HEK293 (cell line): ENCODE measurements at regions not wholly inside any gene's neighbourhood (a gene's known extent, or its start where the extent isn't known, plus 50 kb on each side); places are given as distances from the start of the nearest gene placed in this dataset.

Experiments
- CTCF ChIA-PET: fragments of 350-600 bp; formaldehyde crosslinking; extraction: SDS; loops from one replicate; lab custom pipeline; 2021; ENCODE audit warnings: antibody characterized with exemption; lab: Yijun Ruan, JAX
- POLR2A ChIA-PET: fragments of 300-600 bp; formaldehyde crosslinking; extraction: SDS; loops from one replicate; lab custom pipeline; 2020; ENCODE audit warnings: antibody characterized with exemption, inconsistent platforms; lab: Yijun Ruan, JAX
- H3K27ac ChIP-seq: fragments of 200-500 bp; sonication (Bioruptor generic); 2 replicates; pipeline ENCODE4 v1.5.1; 2014; ENCODE audit warnings: low read depth, low read length, control low read depth, inconsistent platforms; ENCODE audit errors: extremely low read depth
- H3K36me3 ChIP-seq, 2 experiments: fragments of 200-500 bp in 1 of 2; sonication (Bioruptor generic) in 1 of 2; 1 replicate in 1 of 2; 2 replicates in 1 of 2; pipeline ENCODE4 v1.5.1; 2014 to 2017; ENCODE audit warnings: inconsistent platforms in 2 of 2, low read length in 2 of 2; ENCODE audit not compliant: control insufficient read depth in 2 of 2, insufficient read depth in 1 of 2
- H3K4me1 ChIP-seq: fragments of 200-500 bp; sonication (Bioruptor generic); 2 replicates; pipeline ENCODE4 v1.5.1; 2014; ENCODE audit warnings: mild to moderate bottlenecking, low read length, inconsistent platforms; ENCODE audit not compliant: control insufficient read depth, insufficient read depth
- H3K4me3 ChIP-seq: 2 replicates; pipeline ENCODE4 v1.5.1; 2011; ENCODE audit warnings: low read depth, mild to moderate bottlenecking, control low read depth, low read length, moderate library complexity
- H3K9me3 ChIP-seq: fragments of 200-500 bp; sonication (Bioruptor generic); 2 replicates; pipeline ENCODE4 v1.5.1; 2014; ENCODE audit warnings: low read depth, low read length, inconsistent platforms; ENCODE audit not compliant: control insufficient read depth, insufficient read depth
- HOXD13 ChIP-seq: sonication (generic); formaldehyde crosslinking; IDR thresholded peaks from 2 replicates; pipeline ENCODE4 v1.8.0; 2022; ENCODE audit warnings: missing genetic modification reagents, borderline replicate concordance
- OSR2 ChIP-seq: fragments of 450-650 bp; formaldehyde crosslinking; IDR thresholded peaks from 2 replicates; pipeline ENCODE4 v1.5.1; 2016; ENCODE audit warnings: missing biosample characterization, missing genetic modification characterization
- TCF7L2 ChIP-seq: IDR thresholded peaks from 2 replicates; pipeline ENCODE4 v1.6.1; 2011; ENCODE audit warnings: low read depth, mild to moderate bottlenecking, inconsistent platforms, low read length, moderate library complexity, borderline replicate concordance
- ZBTB17 ChIP-seq: fragments of 450-650 bp; formaldehyde crosslinking; IDR thresholded peaks from 2 replicates; pipeline ENCODE4 v1.5.1; 2016; ENCODE audit warnings: missing biosample characterization, missing genetic modification characterization
- ZNF138 ChIP-seq: fragments of 450-650 bp; formaldehyde crosslinking; IDR thresholded peaks from 2 replicates; pipeline ENCODE4 v1.5.1; 2016; ENCODE audit warnings: missing biosample characterization, missing genetic modification characterization, borderline replicate concordance
- ZNF175 ChIP-seq: fragments of 450-650 bp; formaldehyde crosslinking; IDR thresholded peaks from 2 replicates; pipeline ENCODE4 v1.5.1; 2016; ENCODE audit warnings: missing biosample characterization, missing genetic modification characterization
- ZNF184 ChIP-seq: fragments of 450-650 bp; IDR thresholded peaks from 2 replicates; pipeline ENCODE4 v1.5.1; 2018; ENCODE audit warnings: missing biosample characterization, mild to moderate bottlenecking, missing genetic modification characterization
- ZNF2 ChIP-seq: fragments of 450-650 bp; formaldehyde crosslinking; IDR thresholded peaks from 2 replicates; pipeline ENCODE4 v1.5.1; 2016; ENCODE audit warnings: missing biosample characterization, missing genetic modification characterization
- ZNF239 ChIP-seq: fragments of 450-650 bp; formaldehyde crosslinking; IDR thresholded peaks from 2 replicates; pipeline ENCODE4 v1.5.1; 2016; ENCODE audit warnings: missing biosample characterization, missing genetic modification characterization
- ZNF248 ChIP-seq: fragments of 450-650 bp; formaldehyde crosslinking; IDR thresholded peaks from 2 replicates; pipeline ENCODE4 v1.5.1; 2017; ENCODE audit warnings: missing biosample characterization, missing genetic modification characterization
- ZNF341 ChIP-seq: fragments of 450-650 bp; formaldehyde crosslinking; IDR thresholded peaks from 2 replicates; pipeline ENCODE4; 2016; ENCODE audit warnings: low read depth, missing biosample characterization, missing genetic modification characterization
- ZNF426 ChIP-seq: fragments of 450-650 bp; formaldehyde crosslinking; IDR thresholded peaks from 2 replicates; pipeline ENCODE4 v1.5.1; 2017; ENCODE audit warnings: missing biosample characterization, missing genetic modification characterization, mild to moderate bottlenecking, inconsistent platforms, moderate library complexity
- ZNF433 ChIP-seq: fragments of 450-650 bp; formaldehyde crosslinking; IDR thresholded peaks from 2 replicates; pipeline ENCODE4 v1.5.1; 2016; ENCODE audit warnings: missing biosample characterization, missing genetic modification characterization, low read depth
- ZNF529 ChIP-seq: fragments of 450-650 bp; formaldehyde crosslinking; IDR thresholded peaks from 2 replicates; pipeline ENCODE4 v1.5.1; 2017; ENCODE audit warnings: missing genetic modification characterization, missing biosample characterization; ENCODE audit not compliant: insufficient replicate concordance
- ZNF548 ChIP-seq: fragments of 450-650 bp; formaldehyde crosslinking; IDR thresholded peaks from 2 replicates; pipeline ENCODE4 v1.5.1; 2016; ENCODE audit warnings: missing biosample characterization, missing genetic modification characterization
- ZNF768 ChIP-seq: fragments of 450-650 bp; formaldehyde crosslinking; IDR thresholded peaks from 2 replicates; pipeline ENCODE4 v1.5.1; 2018; ENCODE audit warnings: missing biosample characterization, mild to moderate bottlenecking, missing genetic modification characterization
- ZSCAN16 ChIP-seq: fragments of 450-650 bp; formaldehyde crosslinking; IDR thresholded peaks from 2 replicates; pipeline ENCODE4 v1.5.1; 2016; ENCODE audit warnings: missing biosample characterization, missing genetic modification characterization
- ZXDB ChIP-seq: fragments of 450-650 bp; formaldehyde crosslinking; IDR thresholded peaks from 2 replicates; pipeline ENCODE4 v1.5.1; 2016; ENCODE audit warnings: missing biosample characterization, missing genetic modification characterization
- TF ChIP-seq, protein P1 (sequence below): fragments of 450-650 bp; formaldehyde crosslinking; IDR thresholded peaks from 2 replicates; pipeline ENCODE4 v1.5.1; 2016; ENCODE audit warnings: missing biosample characterization, missing genetic modification characterization
- TF ChIP-seq, protein P2 (sequence below): fragments of 450-650 bp; formaldehyde crosslinking; IDR thresholded peaks from 2 replicates; pipeline ENCODE4 v1.5.1; 2016; ENCODE audit warnings: missing biosample characterization, missing genetic modification characterization, low read depth
- TF ChIP-seq, protein P3 (sequence below): fragments of 450-650 bp; formaldehyde crosslinking; IDR thresholded peaks from 2 replicates; pipeline ENCODE4 v1.5.1; 2016; ENCODE audit warnings: missing biosample characterization, missing genetic modification characterization

DNA sequence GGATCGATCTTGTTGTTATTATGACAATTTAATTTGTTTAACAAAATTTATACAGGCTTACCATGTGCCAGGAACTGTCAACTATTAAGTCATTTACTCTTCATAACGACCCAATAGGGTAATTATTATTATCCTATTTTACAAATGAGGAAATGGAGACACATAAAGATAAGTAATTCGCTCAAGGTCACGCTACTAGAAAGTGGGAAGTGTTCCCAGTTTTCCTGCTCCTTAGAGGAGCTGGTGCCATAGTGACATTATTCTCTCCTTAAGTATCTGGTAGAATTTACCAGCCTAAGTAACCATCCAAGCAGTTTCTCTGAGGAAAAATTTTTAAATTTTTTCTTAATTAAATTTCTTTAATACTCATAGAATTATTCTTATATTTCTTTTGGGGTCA is 360.9 kb upstream of the RNF32 start (continued):
- TF ChIP-seq ZNF175 (tag by site-specific recombination) (no peak), ZNF768 (tag by site-specific recombination) (no peak), ZNF341 (tag by site-specific recombination) (no peak)

DNA sequence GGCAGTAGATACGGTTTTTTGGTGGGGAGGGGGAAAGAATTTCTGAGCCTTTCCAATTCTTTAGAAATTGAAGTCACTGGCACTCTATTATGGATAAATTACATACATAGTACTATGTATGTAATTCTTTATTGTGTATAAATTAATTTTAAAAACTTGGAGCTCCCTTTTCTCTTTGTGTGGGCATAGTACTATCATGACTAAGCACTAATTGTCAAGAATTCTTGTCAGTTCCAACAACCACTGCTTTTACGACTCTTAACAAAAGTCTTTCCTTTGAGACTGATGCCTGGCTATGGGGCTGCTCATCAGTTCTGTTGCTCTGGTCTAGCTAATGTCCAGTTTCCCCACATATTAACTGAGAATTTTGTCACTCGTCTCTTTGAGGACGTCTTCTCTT is 365.3 kb upstream of the RNF32 start:
- POLR2A ChIA-PET, result no interaction called here

DNA sequence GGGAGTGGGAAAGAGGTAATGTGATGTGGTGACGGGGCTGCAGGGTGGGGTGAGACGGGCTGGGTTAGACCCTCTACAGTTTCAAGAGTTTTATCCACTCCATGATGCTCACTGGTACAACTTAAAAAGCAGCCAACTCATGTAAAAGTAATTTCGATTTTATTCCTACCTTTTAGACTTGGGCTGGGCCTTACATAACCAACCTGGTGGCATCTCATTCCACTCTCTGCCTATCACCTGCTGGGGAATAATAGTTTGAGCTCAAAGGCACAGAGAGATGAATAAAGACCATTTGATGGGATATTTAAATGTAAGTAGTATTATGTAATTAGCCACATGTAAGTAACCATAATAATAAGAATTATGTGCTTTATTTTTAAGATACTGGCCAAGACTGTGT is 366.0 kb upstream of the RNF32 start:
- Histone ChIP-seq H3K36me3 (no peaks in the 10 kb centered on the region), H3K9me3 (no peaks in the 10 kb centered on the region), H3K27ac (no peak overlapping the region), H3K4me3 (no peak overlapping the region), H3K4me1 (no peaks in the 10 kb centered on the region)
- ChIA-PET POLR2A (no interaction called here), CTCF (interaction anchor here (0.6 kb wide), 1 partner anchor 714 kb away, joined by 3 read pairs; no protein-coding TSS in a partner anchor)
- no peak for TF ChIP-seq ZNF433 (tag by site-specific recombination)
- no peak for TF ChIP-seq ZXDB (tag by site-specific recombination)
- TF ChIP-seq ZNF2 (tag by site-specific recombination), result no peak
- TF ChIP-seq ZNF138, result no peak
- no peak for TF ChIP-seq HOXD13 (CRISPR knock-in tag)

More for the DNA sequence above, 365.3 kb upstream of the RNF32 start:
- Histone ChIP-seq H3K27ac (no peak overlapping the region), H3K9me3 (no peaks in the 10 kb centered on the region), H3K4me1 (no peaks in the 10 kb centered on the region), H3K4me3 (no peak overlapping the region), H3K36me3 (no peaks in the 10 kb centered on the region)
- TF ChIP-seq ZNF548 (tag by site-specific recombination), result no peak
- no peak for TF ChIP-seq ZNF529 (tag by site-specific recombination)
- no peak for TF ChIP-seq TCF7L2
- TF ChIP-seq, protein P1, sequence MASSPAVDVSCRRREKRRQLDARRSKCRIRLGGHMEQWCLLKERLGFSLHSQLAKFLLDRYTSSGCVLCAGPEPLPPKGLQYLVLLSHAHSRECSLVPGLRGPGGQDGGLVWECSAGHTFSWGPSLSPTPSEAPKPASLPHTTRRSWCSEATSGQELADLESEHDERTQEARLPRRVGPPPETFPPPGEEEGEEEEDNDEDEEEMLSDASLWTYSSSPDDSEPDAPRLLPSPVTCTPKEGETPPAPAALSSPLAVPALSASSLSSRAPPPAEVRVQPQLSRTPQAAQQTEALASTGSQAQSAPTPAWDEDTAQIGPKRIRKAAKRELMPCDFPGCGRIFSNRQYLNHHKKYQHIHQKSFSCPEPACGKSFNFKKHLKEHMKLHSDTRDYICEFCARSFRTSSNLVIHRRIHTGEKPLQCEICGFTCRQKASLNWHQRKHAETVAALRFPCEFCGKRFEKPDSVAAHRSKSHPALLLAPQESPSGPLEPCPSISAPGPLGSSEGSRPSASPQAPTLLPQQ (tag by site-specific recombination), result no peak
- TF ChIP-seq ZNF184 (tag by site-specific recombination), result no peak
- TF ChIP-seq, protein P2, sequence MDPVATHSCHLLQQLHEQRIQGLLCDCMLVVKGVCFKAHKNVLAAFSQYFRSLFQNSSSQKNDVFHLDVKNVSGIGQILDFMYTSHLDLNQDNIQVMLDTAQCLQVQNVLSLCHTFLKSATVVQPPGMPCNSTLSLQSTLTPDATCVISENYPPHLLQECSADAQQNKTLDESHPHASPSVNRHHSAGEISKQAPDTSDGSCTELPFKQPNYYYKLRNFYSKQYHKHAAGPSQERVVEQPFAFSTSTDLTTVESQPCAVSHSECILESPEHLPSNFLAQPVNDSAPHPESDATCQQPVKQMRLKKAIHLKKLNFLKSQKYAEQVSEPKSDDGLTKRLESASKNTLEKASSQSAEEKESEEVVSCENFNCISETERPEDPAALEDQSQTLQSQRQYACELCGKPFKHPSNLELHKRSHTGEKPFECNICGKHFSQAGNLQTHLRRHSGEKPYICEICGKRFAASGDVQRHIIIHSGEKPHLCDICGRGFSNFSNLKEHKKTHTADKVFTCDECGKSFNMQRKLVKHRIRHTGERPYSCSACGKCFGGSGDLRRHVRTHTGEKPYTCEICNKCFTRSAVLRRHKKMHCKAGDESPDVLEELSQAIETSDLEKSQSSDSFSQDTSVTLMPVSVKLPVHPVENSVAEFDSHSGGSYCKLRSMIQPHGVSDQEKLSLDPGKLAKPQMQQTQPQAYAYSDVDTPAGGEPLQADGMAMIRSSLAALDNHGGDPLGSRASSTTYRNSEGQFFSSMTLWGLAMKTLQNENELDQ (tag by site-specific recombination), result no peak
- TF ChIP-seq, protein P3, sequence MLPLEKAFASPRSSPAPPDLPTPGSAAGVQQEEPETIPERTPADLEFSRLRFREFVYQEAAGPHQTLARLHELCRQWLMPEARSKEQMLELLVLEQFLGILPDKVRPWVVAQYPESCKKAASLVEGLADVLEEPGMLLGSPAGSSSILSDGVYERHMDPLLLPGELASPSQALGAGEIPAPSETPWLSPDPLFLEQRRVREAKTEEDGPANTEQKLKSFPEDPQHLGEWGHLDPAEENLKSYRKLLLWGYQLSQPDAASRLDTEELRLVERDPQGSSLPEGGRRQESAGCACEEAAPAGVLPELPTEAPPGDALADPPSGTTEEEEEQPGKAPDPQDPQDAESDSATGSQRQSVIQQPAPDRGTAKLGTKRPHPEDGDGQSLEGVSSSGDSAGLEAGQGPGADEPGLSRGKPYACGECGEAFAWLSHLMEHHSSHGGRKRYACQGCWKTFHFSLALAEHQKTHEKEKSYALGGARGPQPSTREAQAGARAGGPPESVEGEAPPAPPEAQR (tag by site-specific recombination), result no peak
- no peak for TF ChIP-seq OSR2
- TF ChIP-seq ZBTB17 (tag by site-specific recombination), result no peak
- no peak for TF ChIP-seq ZNF239 (tag by site-specific recombination)
- no peak for TF ChIP-seq ZNF426 (tag by site-specific recombination)
- TF ChIP-seq ZNF248 (tag by site-specific recombination), result no peak
- no peak for TF ChIP-seq ZSCAN16 (tag by site-specific recombination)
- CTCF ChIA-PET, result no interaction called here
